K562 (cell line): ENCODE measurements at regions not wholly inside any gene's neighbourhood (a gene's known extent, or its start where the extent isn't known, plus 50 kb on each side); places are given as distances from the start of the nearest gene placed in this dataset.

Source experiments
- ARID2 ChIP-seq: fragments of 450-650 bp; IDR thresholded peaks from 2 replicates; pipeline ENCODE4 v1.6.1; 2017; ENCODE audit warnings: antibody characterized with exemption, mild to moderate bottlenecking
- CREM ChIP-seq: IDR thresholded peaks from 2 replicates; pipeline ENCODE4 v1.6.1; 2014; ENCODE audit warnings: antibody characterized with exemption, low read depth
- DMBX1 ChIP-seq: fragments of 250-450 bp; sonication (Bioruptor Pico); IDR thresholded peaks from 2 replicates; pipeline ENCODE4 v1.8.0; 2022; ENCODE audit warnings: inconsistent platforms, mild to moderate bottlenecking, moderate library complexity, borderline replicate concordance
- PHF21A ChIP-seq: fragments of 450-650 bp; IDR thresholded peaks from 2 replicates; pipeline ENCODE4 v1.6.1; 2017; ENCODE audit warnings: low read depth, borderline replicate concordance
- PML ChIP-seq: IDR thresholded peaks from 2 replicates; pipeline ENCODE4 v1.6.1; 2012; ENCODE audit warnings: low read length, inconsistent platforms
- PTBP1 ChIP-seq: fragments of 200-400 bp; formaldehyde crosslinking; IDR thresholded peaks from 2 replicates; pipeline ENCODE4 v1.6.1; 2017; ENCODE audit warnings: low read depth, low read length
- STAG1 ChIP-seq: sonication (generic); formaldehyde crosslinking; IDR thresholded peaks from 2 replicates; pipeline ENCODE4 v1.5.0; 2020; ENCODE audit warnings: missing genetic modification reagents, borderline replicate concordance
- TCF3 ChIP-seq: sonication (generic); formaldehyde crosslinking; IDR thresholded peaks from 2 replicates; pipeline ENCODE4 v1.4.0; 2020; ENCODE audit warnings: mild to moderate bottlenecking, missing genetic modification reagents
- TEAD1 ChIP-seq, 2 experiments: fragments of 450-650 bp in 1 of 2; sonication (generic) in 1 of 2; formaldehyde crosslinking; IDR thresholded peaks; 2 replicates each; pipeline versions ENCODE4 v1.4.0 to v1.8.0; 2020 to 2022; ENCODE audit warnings: mild to moderate bottlenecking in 2 of 2, missing genetic modification reagents in 1 of 2
- ZNF174 ChIP-seq: fragments of 250-450 bp; sonication (Bioruptor Pico); IDR thresholded peaks from 2 replicates; pipeline ENCODE4 v1.4.0; 2020; ENCODE audit warnings: mild to moderate bottlenecking
- ZNF232 ChIP-seq: sonication (generic); formaldehyde crosslinking; IDR thresholded peaks from 2 replicates; pipeline ENCODE4 v1.8.0; 2022; ENCODE audit warnings: mild to moderate bottlenecking, missing genetic modification reagents
- ZNF445 ChIP-seq: fragments of 250-450 bp; sonication (Bioruptor Pico); IDR thresholded peaks from 2 replicates; pipeline ENCODE4 v1.4.0; 2020; ENCODE audit warnings: low read depth, mild to moderate bottlenecking, moderate library complexity
- ZNF518B ChIP-seq: fragments of 250-450 bp; sonication (Bioruptor Pico); IDR thresholded peaks from 2 replicates; pipeline ENCODE4 v1.5.0; 2021; ENCODE audit warnings: mild to moderate bottlenecking, moderate library complexity
- ZNF589 ChIP-seq: fragments of 200-800 bp; sonication (Bioruptor generic); IDR thresholded peaks from 2 replicates; pipeline ENCODE4 v1.6.1; 2016; ENCODE audit warnings: low read depth, missing genetic modification characterization, missing compliant biosample characterization
- ZNF668 ChIP-seq: fragments of 250-450 bp; sonication (Bioruptor Pico); IDR thresholded peaks from 2 replicates; pipeline ENCODE4 v1.8.0; 2022; ENCODE audit warnings: mild to moderate bottlenecking, inconsistent platforms
- TF ChIP-seq, protein P1 (sequence below): fragments of 150-350 bp; conservative IDR thresholded peaks from 2 replicates; pipeline ENCODE4 v1.6.1; 2014; ENCODE audit warnings: low read length
- TF ChIP-seq, protein P2 (sequence below): fragments of 250-450 bp; sonication (Bioruptor Pico); IDR thresholded peaks from 2 replicates; pipeline ENCODE4 v1.5.0; 2022; ENCODE audit warnings: mild to moderate bottlenecking
- TF ChIP-seq, protein P3 (sequence below): fragments of 250-450 bp; sonication (Bioruptor Pico); IDR thresholded peaks from 2 replicates; pipeline ENCODE4 v1.8.0; 2021; ENCODE audit warnings: moderate library complexity, mild to moderate bottlenecking, inconsistent platforms
- TF ChIP-seq, protein P4 (sequence below): sonication (generic); formaldehyde crosslinking; IDR thresholded peaks from 2 replicates; pipeline ENCODE4 v1.8.0; 2022; ENCODE audit warnings: mild to moderate bottlenecking, low read depth, missing genetic modification reagents

DNA sequence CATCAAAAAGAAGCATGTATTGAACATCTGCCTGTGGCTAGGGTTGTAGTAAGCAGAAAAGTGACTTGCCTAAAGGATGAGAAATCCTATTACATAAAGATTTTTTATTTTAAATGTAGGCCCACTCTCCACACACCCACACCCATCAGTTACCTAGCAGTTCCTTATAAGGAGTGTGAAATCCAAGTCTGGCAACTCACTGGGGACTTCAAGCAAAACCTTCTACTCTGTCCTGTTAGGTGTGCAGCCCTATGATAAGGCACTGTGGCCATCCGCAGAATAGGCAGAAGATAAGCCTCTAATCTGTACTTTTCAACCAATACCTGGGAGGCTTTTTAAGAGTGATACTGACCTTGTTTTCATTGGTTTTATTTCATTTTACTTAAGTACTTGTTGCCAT is 52.7 kb upstream of the TJP1 start (continued):
- TF ChIP-seq ZNF518B (no peak), TCF3 (CRISPR knock-in tag) (peak; percentile 47), ZNF445 (CRISPR knock-in tag) (no peak), DMBX1 (CRISPR knock-in tag) (no peak), ZNF589 (CRISPR knock-in tag) (no peak), STAG1 (no peak), PML (no peak), PTBP1 (no peak), ARID2 (no peak), ZNF174 (CRISPR knock-in tag) (no peak), CREM (no peak), ZNF668 (CRISPR knock-in tag) (no peak), ZNF232 (CRISPR knock-in tag) (no peak), TEAD1 (CRISPR knock-in tag; IDR thresholded peaks at IDR 0.05) (no peak), PHF21A (no peak)
- TF ChIP-seq, protein P1, sequence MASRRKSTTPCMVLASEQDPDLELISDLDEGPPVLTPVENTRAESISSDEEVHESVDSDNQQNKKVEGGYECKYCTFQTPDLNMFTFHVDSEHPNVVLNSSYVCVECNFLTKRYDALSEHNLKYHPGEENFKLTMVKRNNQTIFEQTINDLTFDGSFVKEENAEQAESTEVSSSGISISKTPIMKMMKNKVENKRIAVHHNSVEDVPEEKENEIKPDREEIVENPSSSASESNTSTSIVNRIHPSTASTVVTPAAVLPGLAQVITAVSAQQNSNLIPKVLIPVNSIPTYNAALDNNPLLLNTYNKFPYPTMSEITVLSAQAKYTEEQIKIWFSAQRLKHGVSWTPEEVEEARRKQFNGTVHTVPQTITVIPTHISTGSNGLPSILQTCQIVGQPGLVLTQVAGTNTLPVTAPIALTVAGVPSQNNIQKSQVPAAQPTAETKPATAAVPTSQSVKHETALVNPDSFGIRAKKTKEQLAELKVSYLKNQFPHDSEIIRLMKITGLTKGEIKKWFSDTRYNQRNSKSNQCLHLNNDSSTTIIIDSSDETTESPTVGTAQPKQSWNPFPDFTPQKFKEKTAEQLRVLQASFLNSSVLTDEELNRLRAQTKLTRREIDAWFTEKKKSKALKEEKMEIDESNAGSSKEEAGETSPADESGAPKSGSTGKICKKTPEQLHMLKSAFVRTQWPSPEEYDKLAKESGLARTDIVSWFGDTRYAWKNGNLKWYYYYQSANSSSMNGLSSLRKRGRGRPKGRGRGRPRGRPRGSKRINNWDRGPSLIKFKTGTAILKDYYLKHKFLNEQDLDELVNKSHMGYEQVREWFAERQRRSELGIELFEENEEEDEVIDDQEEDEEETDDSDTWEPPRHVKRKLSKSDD, result no peak
- TF ChIP-seq, protein P2, sequence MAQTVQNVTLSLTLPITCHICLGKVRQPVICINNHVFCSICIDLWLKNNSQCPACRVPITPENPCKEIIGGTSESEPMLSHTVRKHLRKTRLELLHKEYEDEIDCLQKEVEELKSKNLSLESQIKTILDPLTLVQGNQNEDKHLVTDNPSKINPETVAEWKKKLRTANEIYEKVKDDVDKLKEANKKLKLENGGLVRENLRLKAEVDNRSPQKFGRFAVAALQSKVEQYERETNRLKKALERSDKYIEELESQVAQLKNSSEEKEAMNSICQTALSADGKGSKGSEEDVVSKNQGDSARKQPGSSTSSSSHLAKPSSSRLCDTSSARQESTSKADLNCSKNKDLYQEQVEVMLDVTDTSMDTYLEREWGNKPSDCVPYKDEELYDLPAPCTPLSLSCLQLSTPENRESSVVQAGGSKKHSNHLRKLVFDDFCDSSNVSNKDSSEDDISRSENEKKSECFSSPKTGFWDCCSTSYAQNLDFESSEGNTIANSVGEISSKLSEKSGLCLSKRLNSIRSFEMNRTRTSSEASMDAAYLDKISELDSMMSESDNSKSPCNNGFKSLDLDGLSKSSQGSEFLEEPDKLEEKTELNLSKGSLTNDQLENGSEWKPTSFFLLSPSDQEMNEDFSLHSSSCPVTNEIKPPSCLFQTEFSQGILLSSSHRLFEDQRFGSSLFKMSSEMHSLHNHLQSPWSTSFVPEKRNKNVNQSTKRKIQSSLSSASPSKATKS (CRISPR knock-in tag), result no peak
- TF ChIP-seq, protein P3, sequence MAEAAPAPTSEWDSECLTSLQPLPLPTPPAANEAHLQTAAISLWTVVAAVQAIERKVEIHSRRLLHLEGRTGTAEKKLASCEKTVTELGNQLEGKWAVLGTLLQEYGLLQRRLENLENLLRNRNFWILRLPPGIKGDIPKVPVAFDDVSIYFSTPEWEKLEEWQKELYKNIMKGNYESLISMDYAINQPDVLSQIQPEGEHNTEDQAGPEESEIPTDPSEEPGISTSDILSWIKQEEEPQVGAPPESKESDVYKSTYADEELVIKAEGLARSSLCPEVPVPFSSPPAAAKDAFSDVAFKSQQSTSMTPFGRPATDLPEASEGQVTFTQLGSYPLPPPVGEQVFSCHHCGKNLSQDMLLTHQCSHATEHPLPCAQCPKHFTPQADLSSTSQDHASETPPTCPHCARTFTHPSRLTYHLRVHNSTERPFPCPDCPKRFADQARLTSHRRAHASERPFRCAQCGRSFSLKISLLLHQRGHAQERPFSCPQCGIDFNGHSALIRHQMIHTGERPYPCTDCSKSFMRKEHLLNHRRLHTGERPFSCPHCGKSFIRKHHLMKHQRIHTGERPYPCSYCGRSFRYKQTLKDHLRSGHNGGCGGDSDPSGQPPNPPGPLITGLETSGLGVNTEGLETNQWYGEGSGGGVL (CRISPR knock-in tag), result no peak
- TF ChIP-seq, protein P4, sequence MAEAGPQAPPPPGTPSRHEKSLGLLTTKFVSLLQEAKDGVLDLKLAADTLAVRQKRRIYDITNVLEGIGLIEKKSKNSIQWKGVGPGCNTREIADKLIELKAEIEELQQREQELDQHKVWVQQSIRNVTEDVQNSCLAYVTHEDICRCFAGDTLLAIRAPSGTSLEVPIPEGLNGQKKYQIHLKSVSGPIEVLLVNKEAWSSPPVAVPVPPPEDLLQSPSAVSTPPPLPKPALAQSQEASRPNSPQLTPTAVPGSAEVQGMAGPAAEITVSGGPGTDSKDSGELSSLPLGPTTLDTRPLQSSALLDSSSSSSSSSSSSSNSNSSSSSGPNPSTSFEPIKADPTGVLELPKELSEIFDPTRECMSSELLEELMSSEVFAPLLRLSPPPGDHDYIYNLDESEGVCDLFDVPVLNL (CRISPR knock-in tag), result no peak
